ENCODE measurements at regions not wholly inside any gene's neighbourhood (a gene's known extent, or its start where the extent isn't known, plus 50 kb on each side); places are given as distances from the start of the nearest gene placed in this dataset.

DNA sequence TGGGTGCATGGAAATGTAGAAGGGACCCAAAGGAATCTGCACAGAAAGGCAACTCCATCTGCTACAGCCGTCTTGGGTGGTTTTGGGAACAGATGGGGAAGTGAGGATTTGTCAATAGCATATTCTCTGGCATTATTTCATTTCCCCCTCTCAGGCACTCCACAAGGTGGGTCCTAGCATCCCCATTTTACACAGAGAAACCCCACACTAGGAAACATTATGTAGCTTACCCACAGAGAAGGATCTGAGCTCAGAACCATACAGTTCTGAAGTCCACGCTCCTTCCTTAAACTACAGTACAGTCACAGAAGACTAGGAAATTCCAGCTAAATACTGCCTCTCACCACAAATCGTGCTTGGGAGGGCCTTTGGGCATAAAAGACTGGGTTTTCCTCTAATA is 61.2 kb upstream of the CTNNB1 start:
- Mint-ChIP-seq H3K27me3 (ENCODE audit: insufficient read depth) (peaks cover 13% of the 10 kb centered on the region), H3K4me1 (peaks cover 7% of the 10 kb centered on the region), H3K36me3 (ENCODE audit: low read depth) (no peaks in the 10 kb centered on the region), H3K27ac (no peak overlapping the region), H3K9me3 (peaks cover 2% of the 10 kb centered on the region), H3K4me3 (no peak overlapping the region)
- Histone ChIP-seq H3K27me3 (ENCODE audit: control insufficient read depth, insufficient read depth, low read length, poor library complexity, severe bottlenecking) (peaks cover 26% of the 10 kb centered on the region), H3K9ac (ENCODE audit: extremely low read depth, low read length, poor library complexity, severe bottlenecking) (no peak overlapping the region), H3K27ac (ENCODE audit: low read depth, low read length) (no peak overlapping the region), H3K36me3 (ENCODE audit: control insufficient read depth, insufficient read depth, low read length) (no peaks in the 10 kb centered on the region), H3K9me3 (ENCODE audit: control insufficient read depth, low read length) (peaks cover 11% of the 10 kb centered on the region), H3K4me3 (ENCODE audit: low read length) (no peak overlapping the region), H3K4me1 (ENCODE audit: control insufficient read depth, insufficient read depth, low read length) (peaks cover 5% of the 10 kb centered on the region)
- TF ChIP-seq, protein P1, sequence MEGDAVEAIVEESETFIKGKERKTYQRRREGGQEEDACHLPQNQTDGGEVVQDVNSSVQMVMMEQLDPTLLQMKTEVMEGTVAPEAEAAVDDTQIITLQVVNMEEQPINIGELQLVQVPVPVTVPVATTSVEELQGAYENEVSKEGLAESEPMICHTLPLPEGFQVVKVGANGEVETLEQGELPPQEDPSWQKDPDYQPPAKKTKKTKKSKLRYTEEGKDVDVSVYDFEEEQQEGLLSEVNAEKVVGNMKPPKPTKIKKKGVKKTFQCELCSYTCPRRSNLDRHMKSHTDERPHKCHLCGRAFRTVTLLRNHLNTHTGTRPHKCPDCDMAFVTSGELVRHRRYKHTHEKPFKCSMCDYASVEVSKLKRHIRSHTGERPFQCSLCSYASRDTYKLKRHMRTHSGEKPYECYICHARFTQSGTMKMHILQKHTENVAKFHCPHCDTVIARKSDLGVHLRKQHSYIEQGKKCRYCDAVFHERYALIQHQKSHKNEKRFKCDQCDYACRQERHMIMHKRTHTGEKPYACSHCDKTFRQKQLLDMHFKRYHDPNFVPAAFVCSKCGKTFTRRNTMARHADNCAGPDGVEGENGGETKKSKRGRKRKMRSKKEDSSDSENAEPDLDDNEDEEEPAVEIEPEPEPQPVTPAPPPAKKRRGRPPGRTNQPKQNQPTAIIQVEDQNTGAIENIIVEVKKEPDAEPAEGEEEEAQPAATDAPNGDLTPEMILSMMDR (conservative IDR thresholded peaks at IDR 0.05), result no peak
- WGBS, 2 experiments (ENCODE audit: insufficient coverage in 1 of 2, insufficient read length in 1 of 2), result 86 to 100% methylated on average over 1 to 3 of the region's 3 CpGs
- DNase-seq, result no peak

DNA sequence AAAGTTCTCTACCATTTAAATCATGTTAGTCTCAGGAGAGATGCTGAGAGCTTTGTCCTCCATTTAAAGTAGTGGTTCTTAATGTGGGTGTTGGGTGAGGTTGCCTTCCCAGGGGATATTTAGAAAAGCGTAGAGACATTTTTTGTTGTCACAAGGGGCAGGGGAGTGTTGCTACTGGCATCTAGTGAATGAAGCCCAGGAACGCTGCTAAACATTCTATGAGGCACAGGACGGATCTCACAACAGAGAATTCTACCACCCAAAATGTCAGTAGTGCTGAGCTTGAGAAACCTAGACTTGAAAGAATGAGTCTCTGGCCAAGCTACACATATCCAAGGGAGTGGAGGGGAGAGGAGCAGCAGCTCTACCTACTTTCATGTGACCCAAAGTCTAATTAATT is 60.7 kb upstream of the CTNNB1 start:
- Mint-ChIP-seq H3K4me1 (peaks cover 7% of the 10 kb centered on the region), H3K9me3 (peaks cover 2% of the 10 kb centered on the region), H3K27ac (no peak overlapping the region), H3K4me3 (no peak overlapping the region), H3K36me3 (ENCODE audit: low read depth) (no peaks in the 10 kb centered on the region), H3K27me3 (ENCODE audit: insufficient read depth) (peaks cover 14% of the 10 kb centered on the region)
- Histone ChIP-seq H3K9me3 (ENCODE audit: control insufficient read depth, low read length) (peaks cover 11% of the 10 kb centered on the region), H3K4me3 (ENCODE audit: low read length) (no peak overlapping the region), H3K27ac (ENCODE audit: low read depth, low read length) (no peak overlapping the region), H3K36me3 (ENCODE audit: control insufficient read depth, insufficient read depth, low read length) (no peaks in the 10 kb centered on the region), H3K9ac (ENCODE audit: extremely low read depth, low read length, poor library complexity, severe bottlenecking) (no peak overlapping the region), H3K27me3 (ENCODE audit: control insufficient read depth, insufficient read depth, low read length, poor library complexity, severe bottlenecking) (peaks cover 26% of the 10 kb centered on the region), H3K4me1 (ENCODE audit: control insufficient read depth, insufficient read depth, low read length) (peaks cover 5% of the 10 kb centered on the region)
- DNase-seq, result no peak
- TF ChIP-seq, protein P1 (conservative IDR thresholded peaks at IDR 0.05), result no peak
- 92 to 100% methylated on average over 2 to 3 of the region's 3 CpGs for WGBS, 2 experiments (ENCODE audit: insufficient coverage in 1 of 2, insufficient read length in 1 of 2)

DNA sequence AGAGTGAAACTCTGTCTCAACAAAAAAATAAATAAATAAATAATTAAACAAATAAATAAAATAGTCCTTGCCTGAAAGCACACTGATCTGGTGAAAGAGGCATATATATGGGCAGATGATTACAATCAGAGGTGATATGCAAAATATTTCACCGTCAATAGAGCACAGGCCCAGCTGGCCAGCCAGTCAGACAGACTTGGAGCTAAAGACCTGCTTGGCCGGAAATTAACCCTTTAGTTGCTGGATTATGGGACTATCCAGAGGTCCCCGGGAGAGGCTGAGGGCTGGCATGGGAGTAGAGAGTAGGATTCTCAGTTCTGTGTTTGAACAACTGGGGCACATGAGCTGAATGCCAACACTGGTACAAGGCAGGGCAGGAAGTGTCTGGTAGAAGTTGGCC is 59.1 kb upstream of the CTNNB1 start:
- no peak overlapping the region for H3K9ac ChIP-seq (ENCODE audit: extremely low read depth, low read length, poor library complexity, severe bottlenecking)
- no peak overlapping the region for H3K4me3 ChIP-seq (ENCODE audit: low read length)
- DNase-seq, result no peak
- H3K27ac ChIP-seq (ENCODE audit: low read depth, low read length), result no peak overlapping the region
- Mint-ChIP-seq H3K4me1 (no peaks in the 10 kb centered on the region), H3K36me3 (ENCODE audit: low read depth) (no peaks in the 10 kb centered on the region), H3K4me3 (no peak overlapping the region), H3K27ac (no peak overlapping the region), H3K27me3 (ENCODE audit: insufficient read depth) (peaks cover 14% of the 10 kb centered on the region), H3K9me3 (peaks cover 2% of the 10 kb centered on the region)
- WGBS, 2 experiments (ENCODE audit: insufficient coverage in 1 of 2, insufficient read length in 1 of 2), result 76 to 88% methylated on average over 2 to 3 of the region's 3 CpGs
- H3K36me3 ChIP-seq (ENCODE audit: control insufficient read depth, insufficient read depth, low read length), result no peaks in the 10 kb centered on the region
- TF ChIP-seq, protein P1 (conservative IDR thresholded peaks at IDR 0.05), result no peak
- H3K4me1 ChIP-seq (ENCODE audit: control insufficient read depth, insufficient read depth, low read length), result no peaks in the 10 kb centered on the region
- peaks cover 11% of the 10 kb centered on the region for H3K9me3 ChIP-seq (ENCODE audit: control insufficient read depth, low read length)
- peaks cover 26% of the 10 kb centered on the region for H3K27me3 ChIP-seq (ENCODE audit: control insufficient read depth, insufficient read depth, low read length, poor library complexity, severe bottlenecking)

Data from endodermal cell (in vitro differentiated cells).